ENCODE measurements at regions not wholly inside any gene's neighbourhood (a gene's known extent, or its start where the extent isn't known, plus 50 kb on each side); places are given as distances from the start of the nearest gene placed in this dataset.

DNA sequence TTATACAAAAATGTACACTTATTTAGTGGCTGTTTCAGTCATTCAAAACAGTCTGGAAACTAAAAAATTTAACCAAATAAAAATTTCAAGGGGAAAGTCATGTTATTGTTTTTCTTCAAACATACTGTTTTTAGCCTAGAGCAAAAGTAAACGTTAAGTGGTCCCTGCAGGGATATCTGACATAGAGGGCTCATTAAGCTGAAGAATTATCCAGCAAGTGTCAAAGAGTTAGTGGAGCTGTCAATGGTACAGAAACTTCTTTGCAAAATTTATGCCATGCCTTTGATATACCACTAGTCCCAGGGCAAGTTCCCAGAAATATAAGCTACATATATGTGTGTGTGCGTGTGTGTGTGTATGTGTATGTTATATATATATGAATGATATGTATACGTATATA is 894.2 kb downstream of the KCNJ2 start:
- Histone ChIP-seq H3K27me3 (ENCODE audit: insufficient read depth, poor library complexity, severe bottlenecking) (no peaks in the 10 kb centered on the region), H3K27ac (replicated peaks) (no peak overlapping the region), H3K4me3 (replicated peaks; ENCODE audit: insufficient read depth, low read length) (no peak overlapping the region)
- TF ChIP-seq POLR2AphosphoS5 (IDR thresholded peaks at IDR 0.05; ENCODE audit: low read depth) (no peak), SPI1 (IDR thresholded peaks at IDR 0.05; ENCODE audit: borderline replicate concordance, low read depth) (no peak), GABPA (IDR thresholded peaks at IDR 0.05; ENCODE audit: low read depth) (no peak)
- TF ChIP-seq, protein P1, sequence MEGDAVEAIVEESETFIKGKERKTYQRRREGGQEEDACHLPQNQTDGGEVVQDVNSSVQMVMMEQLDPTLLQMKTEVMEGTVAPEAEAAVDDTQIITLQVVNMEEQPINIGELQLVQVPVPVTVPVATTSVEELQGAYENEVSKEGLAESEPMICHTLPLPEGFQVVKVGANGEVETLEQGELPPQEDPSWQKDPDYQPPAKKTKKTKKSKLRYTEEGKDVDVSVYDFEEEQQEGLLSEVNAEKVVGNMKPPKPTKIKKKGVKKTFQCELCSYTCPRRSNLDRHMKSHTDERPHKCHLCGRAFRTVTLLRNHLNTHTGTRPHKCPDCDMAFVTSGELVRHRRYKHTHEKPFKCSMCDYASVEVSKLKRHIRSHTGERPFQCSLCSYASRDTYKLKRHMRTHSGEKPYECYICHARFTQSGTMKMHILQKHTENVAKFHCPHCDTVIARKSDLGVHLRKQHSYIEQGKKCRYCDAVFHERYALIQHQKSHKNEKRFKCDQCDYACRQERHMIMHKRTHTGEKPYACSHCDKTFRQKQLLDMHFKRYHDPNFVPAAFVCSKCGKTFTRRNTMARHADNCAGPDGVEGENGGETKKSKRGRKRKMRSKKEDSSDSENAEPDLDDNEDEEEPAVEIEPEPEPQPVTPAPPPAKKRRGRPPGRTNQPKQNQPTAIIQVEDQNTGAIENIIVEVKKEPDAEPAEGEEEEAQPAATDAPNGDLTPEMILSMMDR (IDR thresholded peaks at IDR 0.05; ENCODE audit: insufficient read depth, low read length), result no peak
- TF ChIP-seq, protein P2, sequence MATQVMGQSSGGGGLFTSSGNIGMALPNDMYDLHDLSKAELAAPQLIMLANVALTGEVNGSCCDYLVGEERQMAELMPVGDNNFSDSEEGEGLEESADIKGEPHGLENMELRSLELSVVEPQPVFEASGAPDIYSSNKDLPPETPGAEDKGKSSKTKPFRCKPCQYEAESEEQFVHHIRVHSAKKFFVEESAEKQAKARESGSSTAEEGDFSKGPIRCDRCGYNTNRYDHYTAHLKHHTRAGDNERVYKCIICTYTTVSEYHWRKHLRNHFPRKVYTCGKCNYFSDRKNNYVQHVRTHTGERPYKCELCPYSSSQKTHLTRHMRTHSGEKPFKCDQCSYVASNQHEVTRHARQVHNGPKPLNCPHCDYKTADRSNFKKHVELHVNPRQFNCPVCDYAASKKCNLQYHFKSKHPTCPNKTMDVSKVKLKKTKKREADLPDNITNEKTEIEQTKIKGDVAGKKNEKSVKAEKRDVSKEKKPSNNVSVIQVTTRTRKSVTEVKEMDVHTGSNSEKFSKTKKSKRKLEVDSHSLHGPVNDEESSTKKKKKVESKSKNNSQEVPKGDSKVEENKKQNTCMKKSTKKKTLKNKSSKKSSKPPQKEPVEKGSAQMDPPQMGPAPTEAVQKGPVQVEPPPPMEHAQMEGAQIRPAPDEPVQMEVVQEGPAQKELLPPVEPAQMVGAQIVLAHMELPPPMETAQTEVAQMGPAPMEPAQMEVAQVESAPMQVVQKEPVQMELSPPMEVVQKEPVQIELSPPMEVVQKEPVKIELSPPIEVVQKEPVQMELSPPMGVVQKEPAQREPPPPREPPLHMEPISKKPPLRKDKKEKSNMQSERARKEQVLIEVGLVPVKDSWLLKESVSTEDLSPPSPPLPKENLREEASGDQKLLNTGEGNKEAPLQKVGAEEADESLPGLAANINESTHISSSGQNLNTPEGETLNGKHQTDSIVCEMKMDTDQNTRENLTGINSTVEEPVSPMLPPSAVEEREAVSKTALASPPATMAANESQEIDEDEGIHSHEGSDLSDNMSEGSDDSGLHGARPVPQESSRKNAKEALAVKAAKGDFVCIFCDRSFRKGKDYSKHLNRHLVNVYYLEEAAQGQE (IDR thresholded peaks at IDR 0.05; ENCODE audit: insufficient replicate concordance, low read depth), result no peak
- no peak for DNase-seq (ENCODE audit: low read depth in 1 of 2, low spot score in 1 of 2)

DNA sequence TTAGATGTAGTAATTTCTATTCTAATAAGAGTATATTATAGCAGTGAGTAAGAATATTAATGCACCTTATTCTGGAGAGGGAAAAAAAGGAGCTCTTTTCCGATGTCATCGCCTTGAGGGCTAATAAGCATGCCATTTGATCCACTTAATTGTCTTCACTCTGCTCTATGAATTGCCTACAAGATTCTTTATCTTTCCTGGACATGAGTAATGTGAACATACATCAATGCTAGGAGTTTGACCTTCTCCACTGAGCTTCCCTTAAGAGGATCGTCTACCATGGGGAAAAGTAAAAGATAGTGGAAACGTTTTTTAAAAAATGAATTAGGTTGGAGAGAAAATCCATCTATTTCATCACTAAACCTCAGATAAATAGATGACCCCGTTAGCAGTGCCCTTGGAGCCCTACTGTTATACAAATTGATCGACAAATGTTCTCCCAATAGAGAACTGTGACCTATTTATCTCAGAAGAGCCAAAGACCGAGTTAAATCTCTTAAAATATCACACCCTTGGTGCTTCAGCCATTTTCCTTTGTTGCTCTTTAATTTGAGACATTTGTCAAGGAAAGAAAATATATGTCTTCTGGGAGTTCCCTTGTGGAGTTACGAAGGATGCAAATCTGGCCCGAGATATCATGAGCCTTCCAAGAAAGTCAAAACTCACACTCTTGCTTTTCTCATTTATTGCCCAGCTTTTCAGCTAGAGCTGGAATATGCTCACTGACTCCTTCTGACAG is 898.5 kb downstream of the KCNJ2 start:
- TF ChIP-seq, protein P1 (IDR thresholded peaks at IDR 0.05; ENCODE audit: insufficient read depth, low read length), result no peak
- TF ChIP-seq GABPA (IDR thresholded peaks at IDR 0.05; ENCODE audit: low read depth) (no peak), SPI1 (IDR thresholded peaks at IDR 0.05; ENCODE audit: borderline replicate concordance, low read depth) (no peak), POLR2AphosphoS5 (IDR thresholded peaks at IDR 0.05; ENCODE audit: low read depth) (no peak)
- TF ChIP-seq, protein P2 (IDR thresholded peaks at IDR 0.05; ENCODE audit: insufficient replicate concordance, low read depth), result no peak
- Histone ChIP-seq H3K4me3 (replicated peaks; ENCODE audit: insufficient read depth, low read length) (no peak overlapping the region), H3K27ac (replicated peaks) (no peak overlapping the region), H3K27me3 (ENCODE audit: insufficient read depth, poor library complexity, severe bottlenecking) (no peaks in the 10 kb centered on the region)
- no peak for DNase-seq (ENCODE audit: low read depth in 1 of 2, low spot score in 1 of 2)

DNA sequence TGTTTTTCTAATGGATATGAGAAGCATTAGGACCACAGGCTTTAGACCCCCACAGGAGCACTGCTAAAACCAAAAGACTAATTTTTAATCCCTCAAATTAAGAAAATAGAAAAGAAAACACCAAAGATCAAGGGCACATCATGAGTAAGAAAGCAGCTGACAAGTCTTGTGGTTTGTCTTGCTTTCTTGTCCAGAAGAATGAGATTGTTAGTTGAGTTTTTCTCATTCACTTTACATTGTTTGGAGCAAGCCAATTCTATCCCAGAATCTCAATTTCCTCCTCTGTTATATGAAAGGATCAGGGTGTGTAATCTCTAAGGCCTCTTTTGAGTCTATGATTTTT is 899.0 kb downstream of the KCNJ2 start:
- TF ChIP-seq SPI1 (IDR thresholded peaks at IDR 0.05; ENCODE audit: borderline replicate concordance, low read depth), result no peak
- TF ChIP-seq GABPA (IDR thresholded peaks at IDR 0.05; ENCODE audit: low read depth), result no peak
- TF ChIP-seq, protein P2 (IDR thresholded peaks at IDR 0.05; ENCODE audit: insufficient replicate concordance, low read depth), result no peak
- TF ChIP-seq, protein P1 (IDR thresholded peaks at IDR 0.05; ENCODE audit: insufficient read depth, low read length), result no peak
- TF ChIP-seq POLR2AphosphoS5 (IDR thresholded peaks at IDR 0.05; ENCODE audit: low read depth), result no peak

More for the DNA sequence above, 899.0 kb downstream of the KCNJ2 start:
- Histone ChIP-seq H3K27me3 (ENCODE audit: insufficient read depth, poor library complexity, severe bottlenecking) (no peaks in the 10 kb centered on the region), H3K4me3 (replicated peaks; ENCODE audit: insufficient read depth, low read length) (no peak overlapping the region), H3K27ac (replicated peaks) (no peak overlapping the region)
- no peak for DNase-seq (ENCODE audit: low read depth in 1 of 2, low spot score in 1 of 2)

Data from HL-60 (cell line).